GM23338 (cell line): ENCODE measurements at regions not wholly inside any gene's neighbourhood (a gene's known extent, or its start where the extent isn't known, plus 50 kb on each side); places are given as distances from the start of the nearest gene placed in this dataset.

ENCODE experiments used
- ATAC-seq: fragments of 200-7000 bp; cut with Tn5 transposase; 3 replicates; pipeline ENCODE4 v1.9.1; 2020
- DNase-seq: peaks from one replicate; pipeline ENCODE4 v3.0.0-alpha.2; 2015; ENCODE audit warnings: low spot score
- H2AFZ ChIP-seq: fragments of 200-600 bp; sonication (generic); 2 replicates; pipeline ENCODE4 v1.8.0; 2016; ENCODE audit warnings: antibody characterized with exemption, mild to moderate bottlenecking, moderate library complexity
- H3F3A ChIP-seq: fragments of 200-600 bp; sonication (generic); replicated peaks from 2 replicates; pipeline ENCODE4 v1.8.0; 2017; ENCODE audit warnings: antibody characterized with exemption, mixed run types, low read depth
- H3K27ac ChIP-seq: fragments of 200-600 bp; sonication (generic); 2 replicates; pipeline ENCODE4 v1.6.1; 2016; ENCODE audit warnings: low read depth
- H3K27me3 ChIP-seq: fragments of 200-600 bp; sonication (generic); 2 replicates; pipeline ENCODE4 v1.8.0; 2016; ENCODE audit warnings: mild to moderate bottlenecking, mixed run types, moderate library complexity; ENCODE audit not compliant: insufficient read depth
- H3K36me3 ChIP-seq: fragments of 200-600 bp; sonication (generic); 2 replicates; pipeline ENCODE4 v1.8.0; 2016; ENCODE audit warnings: mild to moderate bottlenecking; ENCODE audit not compliant: insufficient read depth
- H3K4me1 ChIP-seq: fragments of 200-600 bp; sonication (generic); 2 replicates; pipeline ENCODE4 v1.8.0; 2016; ENCODE audit warnings: mild to moderate bottlenecking, moderate library complexity; ENCODE audit not compliant: insufficient read depth
- H3K4me2 ChIP-seq: fragments of 200-600 bp; sonication (generic); 2 replicates; pipeline ENCODE4 v1.7.1; 2017; ENCODE audit warnings: mixed run types
- H3K4me3 ChIP-seq: fragments of 200-600 bp; sonication (generic); 2 replicates; pipeline ENCODE4 v1.6.1; 2016; ENCODE audit warnings: mixed run types
- H3K79me2 ChIP-seq: fragments of 200-600 bp; sonication (generic); replicated peaks from 2 replicates; pipeline ENCODE4 v1.8.0; 2017; ENCODE audit warnings: mild to moderate bottlenecking; ENCODE audit not compliant: insufficient read depth
- H3K9me2 ChIP-seq: fragments of 200-600 bp; sonication (generic); 2 replicates; pipeline ENCODE4 v1.8.0; 2017; ENCODE audit not compliant: insufficient read depth
- H4K20me1 ChIP-seq: fragments of 200-600 bp; sonication (generic); replicated peaks from 2 replicates; pipeline ENCODE4 v1.8.0; 2017; ENCODE audit warnings: mild to moderate bottlenecking; ENCODE audit not compliant: insufficient read depth
- H3K27ac Mint-ChIP-seq: 2 replicates; pipeline ENCODE4 v1.8.0; 2020; ENCODE audit warnings: inconsistent platforms, mild to moderate bottlenecking, moderate library complexity, mixed read lengths
- H3K27me3 Mint-ChIP-seq: 3 replicates; pipeline ENCODE4 v1.8.0; 2022; ENCODE audit warnings: low read depth, mild to moderate bottlenecking, moderate library complexity, mixed read lengths, inconsistent platforms; ENCODE audit not compliant: insufficient read depth, poor library complexity
- H3K36me3 Mint-ChIP-seq: 3 replicates; pipeline ENCODE4 v1.8.0; 2021; ENCODE audit warnings: low read depth, mild to moderate bottlenecking, inconsistent platforms, moderate library complexity, mixed read lengths
- H3K4me1 Mint-ChIP-seq: 3 replicates; pipeline ENCODE4 v1.8.0; 2020; ENCODE audit warnings: mild to moderate bottlenecking, inconsistent platforms, mixed read lengths
- H3K4me3 Mint-ChIP-seq: 3 replicates; pipeline ENCODE4 v1.8.0; 2021; ENCODE audit warnings: moderate library complexity, mild to moderate bottlenecking, inconsistent platforms, mixed read lengths
- H3K9me3 Mint-ChIP-seq: 3 replicates; pipeline ENCODE4 v1.8.0; 2020; ENCODE audit warnings: moderate library complexity, mild to moderate bottlenecking, inconsistent platforms, mixed read lengths
- CREB1 ChIP-seq: fragments of 250-450 bp; sonication (Bioruptor Pico); IDR thresholded peaks from 2 replicates; pipeline ENCODE4 v1.5.0; 2020; ENCODE audit warnings: low read depth, mild to moderate bottlenecking, moderate library complexity
- CTCF ChIP-seq, 2 experiments: fragments of 200-600 bp in 1 of 2; sonication (generic) in 1 of 2; conservative IDR thresholded peaks; 2 replicates each; pipeline versions ENCODE4 v1.5.1 to v1.6.1; 2016 to 2017; ENCODE audit warnings: antibody characterized with exemption in 2 of 2, low read depth in 2 of 2, mild to moderate bottlenecking in 2 of 2, moderate library complexity in 1 of 2
- ETS1 ChIP-seq: IDR thresholded peaks from 2 replicates; pipeline ENCODE4 v1.6.1; 2016; ENCODE audit warnings: antibody characterized with exemption
- EZH2 ChIP-seq: fragments of 200-600 bp; sonication (generic); IDR thresholded peaks from one replicate; pipeline ENCODE4 v1.8.0; 2017; ENCODE audit warnings: antibody characterized with exemption, mild to moderate bottlenecking, low read depth; ENCODE audit not compliant: unreplicated experiment
- JUNB ChIP-seq: IDR thresholded peaks from one replicate; pipeline ENCODE4 v1.6.1; 2016; ENCODE audit warnings: antibody characterized with exemption; ENCODE audit not compliant: unreplicated experiment
- NANOG ChIP-seq: IDR thresholded peaks from 2 replicates; pipeline ENCODE4 v1.6.1; 2016; ENCODE audit warnings: antibody characterized with exemption, borderline replicate concordance
- REST ChIP-seq: IDR thresholded peaks from one replicate; pipeline ENCODE4 v1.6.1; 2018; ENCODE audit warnings: antibody characterized with exemption; ENCODE audit not compliant: unreplicated experiment
- STAT1 ChIP-seq: IDR thresholded peaks from one replicate; pipeline ENCODE4 v1.6.1; 2016; ENCODE audit warnings: antibody characterized with exemption; ENCODE audit not compliant: unreplicated experiment
- ZNF114 ChIP-seq: fragments of 250-450 bp; sonication (Bioruptor Pico); IDR thresholded peaks from 2 replicates; pipeline ENCODE4 v1.5.0; 2020; ENCODE audit warnings: mild to moderate bottlenecking, moderate library complexity
- ZNF331 ChIP-seq: fragments of 250-450 bp; sonication (Bioruptor Pico); IDR thresholded peaks from 2 replicates; pipeline ENCODE4 v1.5.0; 2020; ENCODE audit warnings: low read depth, mild to moderate bottlenecking, moderate library complexity

DNA sequence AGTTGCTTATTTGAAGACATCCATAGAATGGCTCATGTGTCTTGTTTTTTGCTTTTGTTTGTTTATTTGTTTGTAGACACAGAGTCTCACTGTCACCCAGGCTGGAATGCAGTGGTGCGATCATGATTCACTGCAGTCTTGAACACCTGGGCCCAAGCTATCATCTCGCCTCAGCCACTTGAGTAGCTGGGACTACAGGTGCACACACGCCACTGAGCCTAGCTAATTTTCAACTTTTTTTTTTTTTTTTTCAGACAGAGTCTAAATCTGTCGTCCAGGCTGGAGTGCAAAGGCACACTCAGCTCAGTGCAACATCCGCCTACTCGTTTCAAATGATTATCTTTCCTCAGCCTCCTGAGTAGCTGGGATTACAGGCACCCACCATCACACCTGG is 83.3 kb upstream of the KLF6 start:
- H2AFZ ChIP-seq: no peak overlapping the region
- ATAC-seq (no peak), DNase-seq (no peak)
- no peaks in the 10 kb centered on the region for H3F3A ChIP-seq
- H3K4me1 ChIP-seq: peaks cover 4% of the 10 kb centered on the region; the same call in 1 of the 2 replicates
- no peaks in the 10 kb centered on the region for H3K79me2 ChIP-seq
- no peaks in the 10 kb centered on the region for H3K9me2 ChIP-seq
- Mint-ChIP-seq H3K27me3 (peaks cover 2% of the 10 kb centered on the region), H3K9me3 (no peaks in the 10 kb centered on the region), H3K4me1 (peaks cover 9% of the 10 kb centered on the region), H3K36me3 (no peaks in the 10 kb centered on the region), H3K27ac (no peak overlapping the region), H3K4me3 (no peak overlapping the region)
- no peaks in the 10 kb centered on the region for H3K27me3 ChIP-seq
- H3K4me2 ChIP-seq: no peak overlapping the region
- H4K20me1 ChIP-seq: no peaks in the 10 kb centered on the region
- H3K36me3 ChIP-seq: no peaks in the 10 kb centered on the region
- no peak for TF ChIP-seq ZNF331 (CRISPR knock-in tag)
- no peak for TF ChIP-seq NANOG
- no peak for TF ChIP-seq JUNB
- no peak overlapping the region for H3K4me3 ChIP-seq
- H3K27ac ChIP-seq: no peak overlapping the region

GRCh38 chr10:3867454-3868270 is 82.7 kb upstream of the KLF6 start:
- Histone ChIP-seq H3K27ac (no peak overlapping the region), H3K4me2 (no peak overlapping the region), H3K4me1 (no peaks in the 10 kb centered on the region), H2AFZ (no peak overlapping the region), H3K27me3 (no peaks in the 10 kb centered on the region), H4K20me1 (no peaks in the 10 kb centered on the region), H3K36me3 (no peaks in the 10 kb centered on the region), H3K4me3 (no peak overlapping the region), H3K79me2 (no peaks in the 10 kb centered on the region), H3K9me2 (no peaks in the 10 kb centered on the region), H3F3A (no peaks in the 10 kb centered on the region)
- Mint-ChIP-seq H3K27ac (no peak overlapping the region), H3K4me1 (peaks cover 9% of the 10 kb centered on the region), H3K36me3 (no peaks in the 10 kb centered on the region), H3K27me3 (peaks cover 2% of the 10 kb centered on the region), H3K4me3 (no peak overlapping the region), H3K9me3 (no peaks in the 10 kb centered on the region)
- ATAC-seq (no peak), DNase-seq (no peak)
- TF ChIP-seq CTCF (conservative IDR thresholded peaks at IDR 0.05; ENCODE audit: low read depth in 2 of 2) (no peak), CREB1 (CRISPR knock-in tag) (no peak), EZH2 (no peak), STAT1 (no peak), ZNF331 (CRISPR knock-in tag) (no peak), REST (no peak), ETS1 (no peak), JUNB (no peak), NANOG (no peak), ZNF114 (CRISPR knock-in tag) (no peak)
